Neural cell (in vitro differentiated cells): ENCODE measurements at regions not wholly inside any gene's neighbourhood (a gene's known extent, or its start where the extent isn't known, plus 50 kb on each side); places are given as distances from the start of the nearest gene placed in this dataset.

Source experiments
- H2AFZ ChIP-seq: fragments of 200-600, 300-800 bp; sonication (generic), shearing (Covaris generic); 2 replicates; pipeline ENCODE4 v1.6.0; 2014; ENCODE audit warnings: low read depth, mild to moderate bottlenecking, antibody characterized with exemption, low read length, moderate library complexity
- H3F3A ChIP-seq: fragments of 200-600 bp; shearing (Covaris generic); 2 replicates; pipeline ENCODE4 v1.6.1; 2016; ENCODE audit warnings: mild to moderate bottlenecking, moderate library complexity, mixed read lengths, antibody characterized with exemption, low read length; ENCODE audit not compliant: insufficient read depth, poor library complexity, severe bottlenecking
- H3K27ac ChIP-seq: fragments of 200-600, 300-800 bp; sonication (generic), shearing (Covaris generic); 2 replicates; pipeline ENCODE4 v1.5.1; 2014; ENCODE audit warnings: mild to moderate bottlenecking, low read length, moderate library complexity
- H3K27me3 ChIP-seq: fragments of 300-800, 200-600 bp; sonication (generic), shearing (Covaris generic); 2 replicates; pipeline ENCODE4 v1.6.0; 2014; ENCODE audit warnings: mild to moderate bottlenecking, low read depth, low read length, moderate library complexity; ENCODE audit not compliant: insufficient read depth
- H3K36me3 ChIP-seq: fragments of 300-800, 200-600 bp; sonication (generic), shearing (Covaris generic); 2 replicates; pipeline ENCODE4 v1.5.1; 2014; ENCODE audit warnings: mild to moderate bottlenecking, antibody characterized with exemption, low read length, moderate library complexity; ENCODE audit not compliant: insufficient read depth
- H3K4me2 ChIP-seq: fragments of 300-800, 200-600 bp; sonication (generic), shearing (Covaris generic); 2 replicates; pipeline ENCODE4 v1.6.0; 2014; ENCODE audit warnings: mild to moderate bottlenecking, low read length
- H3K4me3 ChIP-seq: fragments of 300-800, 200-600 bp; sonication (generic), shearing (Covaris generic); 2 replicates; pipeline ENCODE4 v1.5.1; 2014; ENCODE audit warnings: mild to moderate bottlenecking, low read length, moderate library complexity
- H3K79me2 ChIP-seq: fragments of 200-600 bp; shearing (Covaris generic); replicated peaks from 2 replicates; pipeline ENCODE4 v1.6.0; 2014; ENCODE audit warnings: mild to moderate bottlenecking, low read length, moderate library complexity; ENCODE audit not compliant: insufficient read depth
- H3K9ac ChIP-seq: fragments of 300-800, 200-600 bp; sonication (generic), shearing (Covaris generic); 2 replicates; pipeline ENCODE4 v1.6.1; 2016; ENCODE audit warnings: mild to moderate bottlenecking, low read length, mixed read lengths
- H3K9me2 ChIP-seq: fragments of 200-600 bp; shearing (Covaris generic); 2 replicates; pipeline ENCODE4 v1.6.1; 2016; ENCODE audit warnings: mild to moderate bottlenecking, low read length, mixed read lengths; ENCODE audit not compliant: insufficient read depth
- H3K9me3 ChIP-seq: fragments of 200-600, 300-800 bp; sonication (generic), shearing (Covaris generic); 2 replicates; pipeline ENCODE4 v1.6.1; 2016; ENCODE audit warnings: mild to moderate bottlenecking, mixed run types, low read length, moderate library complexity, mixed read lengths
- H4K20me1 ChIP-seq: fragments of 200-600 bp; shearing (Covaris generic); 2 replicates; pipeline ENCODE4 v1.6.1; 2016; ENCODE audit warnings: mild to moderate bottlenecking, mixed run types; ENCODE audit not compliant: insufficient read depth
- EP300 ChIP-seq: fragments of 450-650 bp; conservative IDR thresholded peaks from 2 replicates; pipeline ENCODE4 v1.6.1; 2014; ENCODE audit warnings: antibody characterized with exemption, mild to moderate bottlenecking, moderate library complexity; ENCODE audit not compliant: poor library complexity, severe bottlenecking
- EZH2 ChIP-seq: fragments of 200-600, 300-800 bp; shearing (Covaris generic), sonication (generic); IDR thresholded peaks from 2 replicates; pipeline ENCODE4 v1.6.1; 2014; ENCODE audit warnings: antibody characterized with exemption, low read length, borderline replicate concordance, mild to moderate bottlenecking; ENCODE audit not compliant: insufficient read depth, poor library complexity, severe bottlenecking
- MXI1 ChIP-seq: fragments of 450-650 bp; conservative IDR thresholded peaks from 2 replicates; pipeline ENCODE4 v1.6.1; 2014; ENCODE audit warnings: antibody characterized with exemption, mild to moderate bottlenecking; ENCODE audit not compliant: poor library complexity, severe bottlenecking
- POLR2AphosphoS5 ChIP-seq: IDR thresholded peaks from 2 replicates; pipeline ENCODE4 v1.6.1; 2012
- RAD21 ChIP-seq: fragments of 450-650 bp; conservative IDR thresholded peaks from 2 replicates; pipeline ENCODE4 v1.6.1; 2014; ENCODE audit warnings: antibody characterized with exemption, mild to moderate bottlenecking, moderate library complexity
- SMC3 ChIP-seq: fragments of 450-650 bp; conservative IDR thresholded peaks from 2 replicates; pipeline ENCODE4 v1.6.1; 2014; ENCODE audit warnings: antibody characterized with exemption, mild to moderate bottlenecking, moderate library complexity; ENCODE audit not compliant: poor library complexity
- TAF1 ChIP-seq: IDR thresholded peaks from 2 replicates; pipeline ENCODE4 v1.6.1; 2012; ENCODE audit warnings: low read depth
- TF ChIP-seq, protein P1 (sequence below): IDR thresholded peaks from 2 replicates; pipeline ENCODE4 v1.6.1; 2012; ENCODE audit warnings: borderline replicate concordance
- TF ChIP-seq, protein P2 (sequence below): fragments of 450-650 bp; IDR thresholded peaks from 2 replicates; pipeline ENCODE4 v1.5.1; 2014; ENCODE audit warnings: antibody characterized with exemption, mild to moderate bottlenecking, moderate library complexity; ENCODE audit not compliant: poor library complexity, severe bottlenecking

DNA sequence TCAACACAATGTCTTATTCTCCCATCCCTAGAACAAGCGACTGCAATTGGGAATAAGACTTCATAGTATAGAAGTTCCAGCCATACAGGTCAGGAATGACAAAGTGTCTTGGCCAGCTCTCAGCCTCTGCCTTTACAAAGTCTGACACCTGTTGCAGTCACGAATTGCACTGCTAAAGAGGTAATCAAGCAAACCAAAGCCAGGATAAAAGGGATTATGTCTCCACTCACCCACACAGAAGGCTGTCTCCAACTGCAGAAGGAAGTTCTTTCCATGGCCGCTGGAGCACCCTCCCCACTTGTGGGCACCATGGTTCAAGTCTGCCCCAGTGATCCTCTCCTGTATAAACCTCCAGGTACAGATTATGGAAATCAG is 114.8 kb upstream of the PKDCC start:
- no peak overlapping the region for H3K4me2 ChIP-seq
- H3K27ac ChIP-seq: no peak overlapping the region
- no peak overlapping the region for H3K9ac ChIP-seq

DNA sequence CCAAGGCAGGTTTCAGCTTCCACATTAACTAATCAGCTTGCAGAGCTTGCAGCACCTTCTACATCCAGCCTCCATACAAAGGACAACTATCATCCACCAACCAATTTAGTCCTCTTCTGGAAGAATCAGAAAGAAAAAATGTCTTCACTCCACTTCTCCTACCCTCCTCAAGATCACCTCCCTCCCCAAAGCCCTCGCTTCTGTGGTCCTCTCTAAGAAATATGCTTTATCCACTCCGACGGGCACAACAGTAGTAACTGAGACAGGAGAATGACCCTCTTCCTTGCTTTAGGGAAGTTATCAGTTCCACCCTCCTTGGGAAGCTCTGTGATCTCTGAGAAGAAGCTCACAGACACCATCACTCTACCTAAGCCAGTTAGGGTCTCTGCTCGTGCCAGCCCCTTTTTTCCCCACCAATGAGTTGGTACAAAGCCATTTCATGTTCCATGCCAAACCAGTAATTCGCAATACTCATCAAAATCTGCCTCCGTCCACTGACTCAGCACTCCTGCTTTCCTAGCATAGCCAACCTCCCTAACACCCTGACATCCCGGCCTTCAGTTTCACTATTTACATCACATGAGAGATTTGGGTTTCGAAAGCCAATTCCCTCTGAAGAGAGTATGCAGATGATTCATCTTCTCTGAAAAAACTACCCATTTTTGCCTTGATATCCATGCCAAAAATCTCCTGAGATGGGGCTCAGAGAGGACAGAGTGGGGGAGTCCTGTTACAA is 114.1 kb upstream of the PKDCC start:
- H3K4me3 ChIP-seq: no peak overlapping the region
- H3K27me3 ChIP-seq: no peaks in the 10 kb centered on the region
- no peaks in the 10 kb centered on the region for H3K9me3 ChIP-seq
- no peaks in the 10 kb centered on the region for H3K79me2 ChIP-seq
- H3K9me2 ChIP-seq: no peaks in the 10 kb centered on the region
- TF ChIP-seq RAD21 (no peak), EZH2 (no peak), MXI1 (no peak), POLR2AphosphoS5 (no peak), TAF1 (no peak), SMC3 (no peak)
- TF ChIP-seq, protein P1, sequence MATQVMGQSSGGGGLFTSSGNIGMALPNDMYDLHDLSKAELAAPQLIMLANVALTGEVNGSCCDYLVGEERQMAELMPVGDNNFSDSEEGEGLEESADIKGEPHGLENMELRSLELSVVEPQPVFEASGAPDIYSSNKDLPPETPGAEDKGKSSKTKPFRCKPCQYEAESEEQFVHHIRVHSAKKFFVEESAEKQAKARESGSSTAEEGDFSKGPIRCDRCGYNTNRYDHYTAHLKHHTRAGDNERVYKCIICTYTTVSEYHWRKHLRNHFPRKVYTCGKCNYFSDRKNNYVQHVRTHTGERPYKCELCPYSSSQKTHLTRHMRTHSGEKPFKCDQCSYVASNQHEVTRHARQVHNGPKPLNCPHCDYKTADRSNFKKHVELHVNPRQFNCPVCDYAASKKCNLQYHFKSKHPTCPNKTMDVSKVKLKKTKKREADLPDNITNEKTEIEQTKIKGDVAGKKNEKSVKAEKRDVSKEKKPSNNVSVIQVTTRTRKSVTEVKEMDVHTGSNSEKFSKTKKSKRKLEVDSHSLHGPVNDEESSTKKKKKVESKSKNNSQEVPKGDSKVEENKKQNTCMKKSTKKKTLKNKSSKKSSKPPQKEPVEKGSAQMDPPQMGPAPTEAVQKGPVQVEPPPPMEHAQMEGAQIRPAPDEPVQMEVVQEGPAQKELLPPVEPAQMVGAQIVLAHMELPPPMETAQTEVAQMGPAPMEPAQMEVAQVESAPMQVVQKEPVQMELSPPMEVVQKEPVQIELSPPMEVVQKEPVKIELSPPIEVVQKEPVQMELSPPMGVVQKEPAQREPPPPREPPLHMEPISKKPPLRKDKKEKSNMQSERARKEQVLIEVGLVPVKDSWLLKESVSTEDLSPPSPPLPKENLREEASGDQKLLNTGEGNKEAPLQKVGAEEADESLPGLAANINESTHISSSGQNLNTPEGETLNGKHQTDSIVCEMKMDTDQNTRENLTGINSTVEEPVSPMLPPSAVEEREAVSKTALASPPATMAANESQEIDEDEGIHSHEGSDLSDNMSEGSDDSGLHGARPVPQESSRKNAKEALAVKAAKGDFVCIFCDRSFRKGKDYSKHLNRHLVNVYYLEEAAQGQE: no peak
- H3K36me3 ChIP-seq: no peaks in the 10 kb centered on the region
- no peak overlapping the region for H2AFZ ChIP-seq
- no peaks in the 10 kb centered on the region for H3F3A ChIP-seq
- no peak overlapping the region for H3K9ac ChIP-seq
- no peak overlapping the region for H3K27ac ChIP-seq
- no peak overlapping the region for H3K4me2 ChIP-seq
- H4K20me1 ChIP-seq: no peaks in the 10 kb centered on the region

More for the DNA sequence above, 114.8 kb upstream of the PKDCC start:
- no peaks in the 10 kb centered on the region for H3K27me3 ChIP-seq
- no peaks in the 10 kb centered on the region for H3K36me3 ChIP-seq
- no peaks in the 10 kb centered on the region for H3K9me2 ChIP-seq
- H3K79me2 ChIP-seq: no peaks in the 10 kb centered on the region
- TF ChIP-seq EP300 (no peak), TAF1 (no peak), POLR2AphosphoS5 (no peak), EZH2 (no peak), SMC3 (no peak), RAD21 (no peak), MXI1 (no peak)
- TF ChIP-seq, protein P2, sequence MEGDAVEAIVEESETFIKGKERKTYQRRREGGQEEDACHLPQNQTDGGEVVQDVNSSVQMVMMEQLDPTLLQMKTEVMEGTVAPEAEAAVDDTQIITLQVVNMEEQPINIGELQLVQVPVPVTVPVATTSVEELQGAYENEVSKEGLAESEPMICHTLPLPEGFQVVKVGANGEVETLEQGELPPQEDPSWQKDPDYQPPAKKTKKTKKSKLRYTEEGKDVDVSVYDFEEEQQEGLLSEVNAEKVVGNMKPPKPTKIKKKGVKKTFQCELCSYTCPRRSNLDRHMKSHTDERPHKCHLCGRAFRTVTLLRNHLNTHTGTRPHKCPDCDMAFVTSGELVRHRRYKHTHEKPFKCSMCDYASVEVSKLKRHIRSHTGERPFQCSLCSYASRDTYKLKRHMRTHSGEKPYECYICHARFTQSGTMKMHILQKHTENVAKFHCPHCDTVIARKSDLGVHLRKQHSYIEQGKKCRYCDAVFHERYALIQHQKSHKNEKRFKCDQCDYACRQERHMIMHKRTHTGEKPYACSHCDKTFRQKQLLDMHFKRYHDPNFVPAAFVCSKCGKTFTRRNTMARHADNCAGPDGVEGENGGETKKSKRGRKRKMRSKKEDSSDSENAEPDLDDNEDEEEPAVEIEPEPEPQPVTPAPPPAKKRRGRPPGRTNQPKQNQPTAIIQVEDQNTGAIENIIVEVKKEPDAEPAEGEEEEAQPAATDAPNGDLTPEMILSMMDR: no peak
- TF ChIP-seq, protein P1: no peak
- H3K9me3 ChIP-seq: no peaks in the 10 kb centered on the region
- H4K20me1 ChIP-seq: no peaks in the 10 kb centered on the region
- H3F3A ChIP-seq: no peaks in the 10 kb centered on the region
- no peak overlapping the region for H3K4me3 ChIP-seq
- no peak overlapping the region for H2AFZ ChIP-seq
